GM12875 (cell line): ENCODE measurements at regions not wholly inside any gene's neighbourhood (a gene's known extent, or its start where the extent isn't known, plus 50 kb on each side); places are given as distances from the start of the nearest gene placed in this dataset.
"Not testable (repeated sequence)": the region's sequence is repeated elsewhere in the genome, so short reads cannot be mapped to it uniquely, and the experiment has no call there.

Source experiments
- H3K4me3 ChIP-seq: one replicate; pipeline ENCODE4 v1.5.1; 2011; ENCODE audit warnings: low read depth, low read length, control low read depth
- CTCF ChIP-seq: IDR thresholded peaks from 2 replicates; pipeline ENCODE4 v1.5.1; 2011; ENCODE audit warnings: low read depth, mild to moderate bottlenecking, control low read depth, inconsistent platforms, low read length, moderate library complexity, borderline replicate concordance; ENCODE audit not compliant: insufficient read depth

GRCh38 chr3:174365796-174366195 is 493.3 kb upstream of the NAALADL2 start:
- TF ChIP-seq CTCF: no peak
- H3K4me3 ChIP-seq: no peak overlapping the region

- H3K4me3 ChIP-seq: not testable (repeated sequence)
Measured at GRCh38 chr3:174366904-174367303, 492.2 kb upstream of the NAALADL2 start.

- no peak overlapping the region for H3K4me3 ChIP-seq
Measured at GRCh38 chr3:174376346-174376745, 482.8 kb upstream of the NAALADL2 start.

GRCh38 chr3:174377096-174377495 is 482.0 kb upstream of the NAALADL2 start:
- no peak overlapping the region for H3K4me3 ChIP-seq
- no peak for TF ChIP-seq CTCF

More at GRCh38 chr3:174376346-174376745, 482.8 kb upstream of the NAALADL2 start:
- no peak for TF ChIP-seq CTCF

- TF ChIP-seq CTCF: no peak
- no peak overlapping the region for H3K4me3 ChIP-seq
Measured at GRCh38 chr3:174377684-174378083, 481.4 kb upstream of the NAALADL2 start.

GRCh38 chr3:174382878-174383277 is 476.3 kb upstream of the NAALADL2 start:
- TF ChIP-seq CTCF: no peak

GRCh38 chr3:174387736-174388135 is 471.4 kb upstream of the NAALADL2 start:
- no peak for TF ChIP-seq CTCF
- no peak overlapping the region for H3K4me3 ChIP-seq

More at GRCh38 chr3:174382878-174383277, 476.3 kb upstream of the NAALADL2 start:
- H3K4me3 ChIP-seq: no peak overlapping the region

GRCh38 chr3:174397848-174398247 is 461.3 kb upstream of the NAALADL2 start:
- no peak for TF ChIP-seq CTCF

More at GRCh38 chr3:174397848-174398247, 461.3 kb upstream of the NAALADL2 start:
- H3K4me3 ChIP-seq: no peak overlapping the region
